HEK293T (cell line): ENCODE measurements at regions not wholly inside any gene's neighbourhood (a gene's known extent, or its start where the extent isn't known, plus 50 kb on each side); places are given as distances from the start of the nearest gene placed in this dataset.

Experiments
- CTCF ChIA-PET: fragments of 350-600 bp; formaldehyde crosslinking; extraction: SDS; loops from one replicate; lab custom pipeline; 2021; ENCODE audit warnings: antibody characterized with exemption, inconsistent platforms; lab: Yijun Ruan, JAX
- POLR2A ChIA-PET: fragments of 350-600 bp; formaldehyde crosslinking; extraction: SDS; loops from one replicate; lab custom pipeline; 2020; ENCODE audit warnings: antibody characterized with exemption, inconsistent platforms; lab: Yijun Ruan, JAX
- DNase-seq: peaks from one replicate; pipeline ENCODE4 v3.0.0; 2012; ENCODE audit warnings: mixed read lengths; ENCODE audit errors: extremely low spot score
- ARNT ChIP-seq: fragments of 450-650 bp; IDR thresholded peaks from 2 replicates; pipeline ENCODE4 v1.6.1; 2017; ENCODE audit warnings: mild to moderate bottlenecking
- BHLHE40 ChIP-seq: fragments of 450-650 bp; IDR thresholded peaks from 2 replicates; pipeline ENCODE4 v1.6.1; 2016; ENCODE audit warnings: mild to moderate bottlenecking, moderate library complexity, borderline replicate concordance
- CTBP1 ChIP-seq: fragments of 450-650 bp; IDR thresholded peaks from 2 replicates; pipeline ENCODE4 v1.6.1; 2016; ENCODE audit warnings: borderline replicate concordance
- ELF4 ChIP-seq: fragments of 450-650 bp; IDR thresholded peaks from 2 replicates; pipeline ENCODE4 v1.6.1; 2017; ENCODE audit warnings: antibody characterized with exemption
- FOXA1 ChIP-seq: fragments of 450-650 bp; IDR thresholded peaks from 2 replicates; pipeline ENCODE4 v1.6.1; 2016; ENCODE audit warnings: mild to moderate bottlenecking
- FOXK2 ChIP-seq: fragments of 450-650 bp; IDR thresholded peaks from 2 replicates; pipeline ENCODE4 v1.6.1; 2016; ENCODE audit warnings: mild to moderate bottlenecking
- FOXM1 ChIP-seq: fragments of 450-650 bp; IDR thresholded peaks from 2 replicates; pipeline ENCODE4 v1.6.1; 2017; ENCODE audit warnings: mild to moderate bottlenecking, borderline replicate concordance
- HDGF ChIP-seq: fragments of 450-650 bp; IDR thresholded peaks from 2 replicates; pipeline ENCODE4 v1.6.1; 2017; ENCODE audit warnings: antibody characterized with exemption, borderline replicate concordance
- L3MBTL2 ChIP-seq: fragments of 450-650 bp; conservative IDR thresholded peaks from 2 replicates; pipeline ENCODE4 v1.6.1; 2016; ENCODE audit warnings: mild to moderate bottlenecking
- LEF1 ChIP-seq: fragments of 450-650 bp; IDR thresholded peaks from 2 replicates; pipeline ENCODE4 v1.6.1; 2017; ENCODE audit warnings: mild to moderate bottlenecking, borderline replicate concordance
- NFRKB ChIP-seq: fragments of 450-650 bp; IDR thresholded peaks from 2 replicates; pipeline ENCODE4 v1.6.1; 2016; ENCODE audit warnings: mild to moderate bottlenecking, moderate library complexity
- PKNOX1 ChIP-seq: fragments of 450-650 bp; IDR thresholded peaks from 2 replicates; pipeline ENCODE4 v1.6.1; 2016
- SP1 ChIP-seq: fragments of 450-650 bp; IDR thresholded peaks from 2 replicates; pipeline ENCODE4 v1.6.1; 2017
- SUZ12 ChIP-seq: fragments of 450-650 bp; IDR thresholded peaks from 2 replicates; pipeline ENCODE4 v1.6.1; 2016; ENCODE audit warnings: mild to moderate bottlenecking
- TARDBP ChIP-seq: fragments of 450-650 bp; IDR thresholded peaks from 2 replicates; pipeline ENCODE4 v1.6.1; 2016
- ZNF384 ChIP-seq: fragments of 450-650 bp; IDR thresholded peaks from 2 replicates; pipeline ENCODE4 v1.6.1; 2016

GRCh38 chr14:98770151-98770550 lies 501.8 kb downstream of the BCL11B start:
- CTCF ChIA-PET = no interaction called here
- TF ChIP-seq SUZ12 (no peak), ELF4 (no peak), NFRKB (no peak), FOXM1 (no peak), SP1 (no peak), PKNOX1 (no peak), CTBP1 (no peak), TARDBP (no peak)
- POLR2A ChIA-PET = no interaction called here
- DNase-seq = no peak

- no peak for DNase-seq
- TF ChIP-seq FOXK2 (no peak), CTBP1 (no peak), SP1 (no peak), FOXA1 (no peak)
- CTCF ChIA-PET = no interaction called here
- POLR2A ChIA-PET = no interaction called here
Observed at GRCh38 chr14:98773814-98774213, 498.2 kb downstream of the BCL11B start.

- ChIA-PET POLR2A (no interaction called here), CTCF (no interaction called here)
- DNase-seq = no peak
- no peak for TF ChIP-seq PKNOX1
- TF ChIP-seq FOXK2 = no peak
Observed at GRCh38 chr14:98775892-98776291, 496.1 kb downstream of the BCL11B start.

GRCh38 chr14:98782062-98782461 lies 489.9 kb downstream of the BCL11B start:
- POLR2A ChIA-PET = no interaction called here

GRCh38 chr14:98785578-98785977 lies 486.4 kb downstream of the BCL11B start:
- TF ChIP-seq ARNT = no peak
- TF ChIP-seq L3MBTL2 = no peak
- TF ChIP-seq PKNOX1 = no peak
- TF ChIP-seq BHLHE40 = no peak
- no peak for TF ChIP-seq LEF1
- no peak for TF ChIP-seq FOXK2
- no peak for TF ChIP-seq ELF4
- no peak for TF ChIP-seq HDGF
- no peak for TF ChIP-seq FOXM1
- TF ChIP-seq FOXA1 = no peak
- TF ChIP-seq NFRKB = no peak
- TF ChIP-seq SP1 = no peak
- TF ChIP-seq ZNF384 = no peak
- no peak for TF ChIP-seq SUZ12
- POLR2A ChIA-PET = no interaction called here
- no peak for DNase-seq
- CTCF ChIA-PET = interaction anchor here (0.6 kb wide), 2 partner anchors 303 to 644 kb away, joined by 3 read pairs; no protein-coding TSS in a partner anchor

More at GRCh38 chr14:98782062-98782461, 489.9 kb downstream of the BCL11B start:
- DNase-seq = no peak
- no peak for TF ChIP-seq NFRKB
- TF ChIP-seq SUZ12 = no peak
- TF ChIP-seq LEF1 = no peak
- TF ChIP-seq BHLHE40 = no peak
- TF ChIP-seq PKNOX1 = no peak
- no peak for TF ChIP-seq FOXM1
- TF ChIP-seq L3MBTL2 = no peak
- no peak for TF ChIP-seq ARNT
- no peak for TF ChIP-seq TARDBP
- no peak for TF ChIP-seq FOXA1
- no peak for TF ChIP-seq SP1
- TF ChIP-seq ELF4 = no peak
- TF ChIP-seq CTBP1 = no peak
- no peak for TF ChIP-seq HDGF
- no peak for TF ChIP-seq ZNF384
- TF ChIP-seq FOXK2 = no peak
- CTCF ChIA-PET = no interaction called here

GRCh38 chr14:98786456-98786855 lies 485.5 kb downstream of the BCL11B start:
- no peak for TF ChIP-seq PKNOX1
- no peak for TF ChIP-seq NFRKB
- no peak for TF ChIP-seq SP1
- TF ChIP-seq LEF1 = no peak
- no peak for TF ChIP-seq ELF4
- TF ChIP-seq FOXA1 = no peak
- TF ChIP-seq SUZ12 = no peak
- TF ChIP-seq FOXK2 = no peak
- no peak for TF ChIP-seq ARNT
- TF ChIP-seq ZNF384 = no peak
- no peak for TF ChIP-seq CTBP1
- no peak for TF ChIP-seq L3MBTL2
- no peak for TF ChIP-seq HDGF
- no peak for TF ChIP-seq TARDBP
- TF ChIP-seq FOXM1 = no peak
- ChIA-PET CTCF (no interaction called here), POLR2A (no interaction called here)
- DNase-seq = no peak
